ENCODE measurements at regions not wholly inside any gene's neighbourhood (a gene's known extent, or its start where the extent isn't known, plus 50 kb on each side); places are given as distances from the start of the nearest gene placed in this dataset.

- TF ChIP-seq, protein P1, sequence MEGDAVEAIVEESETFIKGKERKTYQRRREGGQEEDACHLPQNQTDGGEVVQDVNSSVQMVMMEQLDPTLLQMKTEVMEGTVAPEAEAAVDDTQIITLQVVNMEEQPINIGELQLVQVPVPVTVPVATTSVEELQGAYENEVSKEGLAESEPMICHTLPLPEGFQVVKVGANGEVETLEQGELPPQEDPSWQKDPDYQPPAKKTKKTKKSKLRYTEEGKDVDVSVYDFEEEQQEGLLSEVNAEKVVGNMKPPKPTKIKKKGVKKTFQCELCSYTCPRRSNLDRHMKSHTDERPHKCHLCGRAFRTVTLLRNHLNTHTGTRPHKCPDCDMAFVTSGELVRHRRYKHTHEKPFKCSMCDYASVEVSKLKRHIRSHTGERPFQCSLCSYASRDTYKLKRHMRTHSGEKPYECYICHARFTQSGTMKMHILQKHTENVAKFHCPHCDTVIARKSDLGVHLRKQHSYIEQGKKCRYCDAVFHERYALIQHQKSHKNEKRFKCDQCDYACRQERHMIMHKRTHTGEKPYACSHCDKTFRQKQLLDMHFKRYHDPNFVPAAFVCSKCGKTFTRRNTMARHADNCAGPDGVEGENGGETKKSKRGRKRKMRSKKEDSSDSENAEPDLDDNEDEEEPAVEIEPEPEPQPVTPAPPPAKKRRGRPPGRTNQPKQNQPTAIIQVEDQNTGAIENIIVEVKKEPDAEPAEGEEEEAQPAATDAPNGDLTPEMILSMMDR (IDR thresholded peaks at IDR 0.05) = no peak
- TF ChIP-seq ZFX (IDR thresholded peaks at IDR 0.05; ENCODE audit: borderline replicate concordance) = no peak
Observed at GRCh38 chrX:4825550-4825949, 1112.1 kb upstream of the PRKX start.
